ENCODE measurements at regions not wholly inside any gene's neighbourhood (a gene's known extent, or its start where the extent isn't known, plus 50 kb on each side); places are given as distances from the start of the nearest gene placed in this dataset.

DNA sequence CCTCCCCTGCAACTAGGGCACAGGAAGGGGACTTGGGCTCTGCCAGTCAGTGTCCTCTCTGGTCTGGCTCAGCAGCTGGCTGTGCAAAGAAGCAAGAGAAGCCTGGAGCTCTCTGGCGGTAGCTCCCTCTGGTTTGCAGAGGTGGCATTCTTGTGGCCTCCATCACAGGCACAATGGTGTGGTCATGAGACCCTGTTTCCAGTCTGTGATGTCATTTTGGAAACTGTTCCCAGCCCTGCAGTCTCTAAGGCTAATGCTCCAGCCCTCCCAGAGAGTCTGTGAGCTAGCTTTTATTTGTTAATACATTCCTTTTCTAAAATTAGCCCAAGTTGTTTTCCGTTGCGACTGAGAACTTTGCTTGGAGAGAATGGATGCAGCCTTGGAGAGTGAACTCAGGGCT is 69.5 kb upstream of the FOXQ1 start:
- TF ChIP-seq NR2C2 (CRISPR knock-in tag; IDR thresholded peaks at IDR 0.05) (no peak), FOXP1 (CRISPR knock-in tag; IDR thresholded peaks at IDR 0.05; ENCODE audit: borderline replicate concordance) (no peak)
- TF ChIP-seq, protein P1, sequence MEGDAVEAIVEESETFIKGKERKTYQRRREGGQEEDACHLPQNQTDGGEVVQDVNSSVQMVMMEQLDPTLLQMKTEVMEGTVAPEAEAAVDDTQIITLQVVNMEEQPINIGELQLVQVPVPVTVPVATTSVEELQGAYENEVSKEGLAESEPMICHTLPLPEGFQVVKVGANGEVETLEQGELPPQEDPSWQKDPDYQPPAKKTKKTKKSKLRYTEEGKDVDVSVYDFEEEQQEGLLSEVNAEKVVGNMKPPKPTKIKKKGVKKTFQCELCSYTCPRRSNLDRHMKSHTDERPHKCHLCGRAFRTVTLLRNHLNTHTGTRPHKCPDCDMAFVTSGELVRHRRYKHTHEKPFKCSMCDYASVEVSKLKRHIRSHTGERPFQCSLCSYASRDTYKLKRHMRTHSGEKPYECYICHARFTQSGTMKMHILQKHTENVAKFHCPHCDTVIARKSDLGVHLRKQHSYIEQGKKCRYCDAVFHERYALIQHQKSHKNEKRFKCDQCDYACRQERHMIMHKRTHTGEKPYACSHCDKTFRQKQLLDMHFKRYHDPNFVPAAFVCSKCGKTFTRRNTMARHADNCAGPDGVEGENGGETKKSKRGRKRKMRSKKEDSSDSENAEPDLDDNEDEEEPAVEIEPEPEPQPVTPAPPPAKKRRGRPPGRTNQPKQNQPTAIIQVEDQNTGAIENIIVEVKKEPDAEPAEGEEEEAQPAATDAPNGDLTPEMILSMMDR (IDR thresholded peaks at IDR 0.05) = no peak
- TF ChIP-seq, protein P2, sequence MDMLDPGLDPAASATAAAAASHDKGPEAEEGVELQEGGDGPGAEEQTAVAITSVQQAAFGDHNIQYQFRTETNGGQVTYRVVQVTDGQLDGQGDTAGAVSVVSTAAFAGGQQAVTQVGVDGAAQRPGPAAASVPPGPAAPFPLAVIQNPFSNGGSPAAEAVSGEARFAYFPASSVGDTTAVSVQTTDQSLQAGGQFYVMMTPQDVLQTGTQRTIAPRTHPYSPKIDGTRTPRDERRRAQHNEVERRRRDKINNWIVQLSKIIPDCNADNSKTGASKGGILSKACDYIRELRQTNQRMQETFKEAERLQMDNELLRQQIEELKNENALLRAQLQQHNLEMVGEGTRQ (CRISPR knock-in tag; IDR thresholded peaks at IDR 0.05) = no peak
